Tibial nerve (tissue), 4 donors: ENCODE measurements at regions not wholly inside any gene's neighbourhood (a gene's known extent, or its start where the extent isn't known, plus 50 kb on each side); places are given as distances from the start of the nearest gene placed in this dataset.

ENCODE experiments used
- DNase-seq, 2 donors: peaks; one replicate each; pipeline ENCODE4 v3.0.0-alpha.2; 2019; ENCODE audit warnings: low spot score in 2 of 2
- H3K27ac ChIP-seq, 4 donors: fragments of 200-600 bp; sonication (generic) in 3 of 4; one replicate each; pipeline ENCODE4 v1.5.1; 2017 to 2019; ENCODE audit warnings: mild to moderate bottlenecking in 1 of 4
- H3K27me3 ChIP-seq, 2 donors: fragments of 200-600 bp; sonication (generic) in 1 of 2; one replicate each; pipeline versions ENCODE4 v1.5.1 to v1.6.0; 2017 to 2019
- H3K36me3 ChIP-seq, 3 donors: fragments of 200-600 bp; sonication (generic); one replicate each; pipeline ENCODE4 v1.5.1; 2018 to 2019
- H3K4me1 ChIP-seq, 4 donors: fragments of 200-600 bp; sonication (generic) in 3 of 4; one replicate each; pipeline ENCODE4 v1.5.1; 2017 to 2019
- H3K4me3 ChIP-seq, 4 donors: fragments of 200-600 bp; sonication (generic) in 3 of 4; one replicate each; pipeline ENCODE4 v1.5.1; 2017 to 2019; ENCODE audit warnings: mild to moderate bottlenecking in 1 of 4, moderate library complexity in 1 of 4
- H3K9me3 ChIP-seq, 4 donors: fragments of 200-600 bp; sonication (generic) in 3 of 4; one replicate each; pipeline ENCODE4 v1.5.1; 2017 to 2019
- EP300 ChIP-seq, 2 donors: sonication (generic); formaldehyde crosslinking; IDR thresholded peaks; one replicate each; pipeline ENCODE4 v1.6.1; 2017; ENCODE audit warnings: antibody characterized with exemption in 2 of 2, mild to moderate bottlenecking in 1 of 2
- POLR2A ChIP-seq, 2 donors: fragments of 450-650 bp; IDR thresholded peaks; one replicate each; pipeline ENCODE4 v1.6.1; 2017; ENCODE audit warnings: antibody characterized with exemption in 2 of 2, mild to moderate bottlenecking in 2 of 2, moderate library complexity in 2 of 2
- WGBS, 2 donors: methylation state at CpG; one replicate each; pipeline ENCODE4 v1.1.5; 2018; 5-methylcytosine and 5-hydroxymethylcytosine counted together
- TF ChIP-seq, protein P1 (sequence below), 5 experiments: fragments of 200-600 bp in 3 of 5; fragments of 450-650 bp in 2 of 5; sonication (generic) in 3 of 5; IDR thresholded peaks; one replicate each; pipeline ENCODE4 v1.5.1; 2016 to 2019; ENCODE audit warnings: antibody characterized with exemption in 5 of 5, mild to moderate bottlenecking in 3 of 5, moderate library complexity in 2 of 5

DNA sequence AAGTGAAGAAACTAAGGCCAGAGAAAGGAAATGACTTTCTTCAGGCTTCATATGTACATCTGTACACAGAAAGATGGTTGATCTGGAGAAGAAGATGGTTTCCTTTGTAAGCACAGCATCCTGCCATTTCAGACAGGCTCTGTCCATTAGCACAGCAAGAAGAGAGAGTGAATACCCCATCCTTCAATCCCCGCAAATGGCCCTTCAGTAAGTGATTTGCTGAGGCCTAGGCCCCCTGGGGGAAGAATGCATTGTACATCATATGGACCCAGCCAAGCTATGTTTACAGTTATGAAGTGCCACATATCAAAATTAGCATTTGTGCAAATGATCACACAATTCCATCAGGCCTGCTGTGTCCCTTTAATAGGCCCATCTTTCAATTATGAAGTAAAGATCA is 657.4 kb downstream of the BRINP1 start:
- Histone ChIP-seq H3K27ac (no peak overlapping the region), H3K4me3 (no peak overlapping the region), H3K36me3 (no peaks in the 10 kb centered on the region), H3K4me1 (no peaks in the 10 kb centered on the region), H3K9me3 (no peaks in the 10 kb centered on the region), H3K27me3 (no peaks in the 10 kb centered on the region)
- TF ChIP-seq EP300 (IDR thresholded peaks at IDR 0.05) (no peak), POLR2A (IDR thresholded peaks at IDR 0.05) (no peak)
- TF ChIP-seq, protein P1, sequence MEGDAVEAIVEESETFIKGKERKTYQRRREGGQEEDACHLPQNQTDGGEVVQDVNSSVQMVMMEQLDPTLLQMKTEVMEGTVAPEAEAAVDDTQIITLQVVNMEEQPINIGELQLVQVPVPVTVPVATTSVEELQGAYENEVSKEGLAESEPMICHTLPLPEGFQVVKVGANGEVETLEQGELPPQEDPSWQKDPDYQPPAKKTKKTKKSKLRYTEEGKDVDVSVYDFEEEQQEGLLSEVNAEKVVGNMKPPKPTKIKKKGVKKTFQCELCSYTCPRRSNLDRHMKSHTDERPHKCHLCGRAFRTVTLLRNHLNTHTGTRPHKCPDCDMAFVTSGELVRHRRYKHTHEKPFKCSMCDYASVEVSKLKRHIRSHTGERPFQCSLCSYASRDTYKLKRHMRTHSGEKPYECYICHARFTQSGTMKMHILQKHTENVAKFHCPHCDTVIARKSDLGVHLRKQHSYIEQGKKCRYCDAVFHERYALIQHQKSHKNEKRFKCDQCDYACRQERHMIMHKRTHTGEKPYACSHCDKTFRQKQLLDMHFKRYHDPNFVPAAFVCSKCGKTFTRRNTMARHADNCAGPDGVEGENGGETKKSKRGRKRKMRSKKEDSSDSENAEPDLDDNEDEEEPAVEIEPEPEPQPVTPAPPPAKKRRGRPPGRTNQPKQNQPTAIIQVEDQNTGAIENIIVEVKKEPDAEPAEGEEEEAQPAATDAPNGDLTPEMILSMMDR (IDR thresholded peaks at IDR 0.05): no peak
- no peak for DNase-seq
- WGBS, 2 donors: 80 to 90% methylated on average over 1 of the region's 1 CpG

- no peak overlapping the region for H3K27ac ChIP-seq
- 89 to 92% methylated on average over 3 of the region's 3 CpGs for WGBS, 2 donors
- no peaks in the 10 kb centered on the region for H3K4me1 ChIP-seq
- H3K36me3 ChIP-seq: no peaks in the 10 kb centered on the region
- H3K9me3 ChIP-seq: no peaks in the 10 kb centered on the region
- no peak for DNase-seq
- TF ChIP-seq EP300 (IDR thresholded peaks at IDR 0.05) (no peak), POLR2A (IDR thresholded peaks at IDR 0.05) (no peak)
- TF ChIP-seq, protein P1 (IDR thresholded peaks at IDR 0.05): no peak
- H3K4me3 ChIP-seq: no peak overlapping the region
- no peaks in the 10 kb centered on the region for H3K27me3 ChIP-seq
These were observed 648.0 kb downstream of the BRINP1 start for GRCh38 chr9:118721276-118721675.

- DNase-seq: no peak
- no peaks in the 10 kb centered on the region for H3K27me3 ChIP-seq
- TF ChIP-seq POLR2A (IDR thresholded peaks at IDR 0.05): no peak
- TF ChIP-seq, protein P1 (IDR thresholded peaks at IDR 0.05): no peak
- no peak for TF ChIP-seq EP300 (IDR thresholded peaks at IDR 0.05)
- no peaks in the 10 kb centered on the region for H3K4me1 ChIP-seq
- 69% methylated on average over 2 of the region's 2 CpGs for WGBS, 2 donors
- H3K9me3 ChIP-seq: no peaks in the 10 kb centered on the region
- no peaks in the 10 kb centered on the region for H3K36me3 ChIP-seq
- no peak overlapping the region for H3K27ac ChIP-seq
- H3K4me3 ChIP-seq: no peak overlapping the region
These were observed 647.3 kb downstream of the BRINP1 start for GRCh38 chr9:118721923-118722322.

- H3K4me3 ChIP-seq: no peak overlapping the region
- no peaks in the 10 kb centered on the region for H3K9me3 ChIP-seq
- no peaks in the 10 kb centered on the region for H3K27me3 ChIP-seq
- no peaks in the 10 kb centered on the region for H3K36me3 ChIP-seq
- no peak for DNase-seq
- whole genome bisulfite sequencing, 2 donors: 91 to 95% methylated on average over 2 of the region's 2 CpGs
- H3K27ac ChIP-seq: no peak overlapping the region
- TF ChIP-seq EP300 (IDR thresholded peaks at IDR 0.05) (no peak), POLR2A (IDR thresholded peaks at IDR 0.05) (no peak)
- TF ChIP-seq, protein P1 (IDR thresholded peaks at IDR 0.05): no peak
- no peaks in the 10 kb centered on the region for H3K4me1 ChIP-seq
These were observed 639.3 kb downstream of the BRINP1 start for GRCh38 chr9:118729981-118730380.

DNA sequence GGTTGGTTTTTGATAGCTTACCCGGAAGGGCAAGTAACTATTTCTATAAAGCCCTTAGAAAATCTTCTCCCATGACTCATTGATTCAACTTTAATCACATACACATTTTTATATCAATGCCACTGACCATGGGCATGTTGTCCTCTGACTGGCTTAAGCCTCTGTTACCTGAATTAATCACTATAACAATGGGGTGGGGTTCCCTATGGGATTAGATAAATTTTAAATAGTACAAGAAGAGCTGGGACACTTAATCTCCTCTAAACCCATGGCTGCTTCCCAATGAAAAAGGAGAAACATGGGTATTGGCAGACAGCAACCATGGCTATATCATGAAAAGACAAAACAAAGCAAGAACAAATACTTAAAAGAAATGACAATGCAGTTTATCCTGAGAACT is 636.2 kb downstream of the BRINP1 start:
- 60 to 72% methylated on average over 1 of the region's 1 CpG for WGBS, 2 donors
- no peak for TF ChIP-seq POLR2A (IDR thresholded peaks at IDR 0.05)
- TF ChIP-seq, protein P1 (IDR thresholded peaks at IDR 0.05): no peak
- TF ChIP-seq EP300 (IDR thresholded peaks at IDR 0.05): no peak

More for the DNA sequence above, 636.2 kb downstream of the BRINP1 start:
- DNase-seq: no peak
- H3K4me1 ChIP-seq: no peaks in the 10 kb centered on the region
- no peak overlapping the region for H3K27ac ChIP-seq
- no peak overlapping the region for H3K4me3 ChIP-seq
- H3K27me3 ChIP-seq: no peaks in the 10 kb centered on the region
- peaks cover 0 to 14% (median 0%) of the 10 kb centered on the region in 4 donors for H3K9me3 ChIP-seq
- no peaks in the 10 kb centered on the region for H3K36me3 ChIP-seq
